ENCODE measurements at regions not wholly inside any gene's neighbourhood (a gene's known extent, or its start where the extent isn't known, plus 50 kb on each side); places are given as distances from the start of the nearest gene placed in this dataset.
"Not testable (repeated sequence)": the region's sequence is repeated elsewhere in the genome, so short reads cannot be mapped to it uniquely, and the experiment has no call there.

- H3K27me3 ChIP-seq (ENCODE audit: control insufficient read depth, insufficient read depth, low read length); H3K36me3 Mint-ChIP-seq; H3K4me1 ChIP-seq (ENCODE audit: control insufficient read depth, insufficient read depth, low read length, poor library complexity, severe bottlenecking); H3K27ac Mint-ChIP-seq; H3K4me3 ChIP-seq (ENCODE audit: low read depth, low read length); H3K27me3 Mint-ChIP-seq; ATAC-seq (ENCODE audit: low read depth in 2 of 2); H3K4me1 Mint-ChIP-seq; H3K9me3 Mint-ChIP-seq; H3K27ac ChIP-seq (ENCODE audit: insufficient read depth, low read length, poor library complexity, severe bottlenecking); H3K9me3 ChIP-seq (ENCODE audit: control insufficient read depth in 2 of 2, low read length in 2 of 2); DNase-seq; H3K4me3 Mint-ChIP-seq; H3K36me3 ChIP-seq (ENCODE audit: control insufficient read depth, insufficient read depth, low read length): not testable (repeated sequence)
Measured at GRCh38 chr5:108558142-108558541, 176.2 kb upstream of the FBXL17 start.

GRCh38 chr5:108557686-108558085, 175.8 kb upstream of the FBXL17 start:
- H3K27me3 Mint-ChIP-seq: peaks cover 4% of the 10 kb centered on the region
- H3K4me1 Mint-ChIP-seq: no peaks in the 10 kb centered on the region
- no peaks in the 10 kb centered on the region for H3K27me3 ChIP-seq (ENCODE audit: control insufficient read depth, insufficient read depth, low read length)
- H3K4me3 Mint-ChIP-seq: no peak overlapping the region
- H3K4me3 ChIP-seq (ENCODE audit: low read depth, low read length): no peak overlapping the region
- no peaks in the 10 kb centered on the region for H3K36me3 Mint-ChIP-seq
- no peaks in the 10 kb centered on the region for H3K4me1 ChIP-seq (ENCODE audit: control insufficient read depth, insufficient read depth, low read length, poor library complexity, severe bottlenecking)
- no peak for DNase-seq
- no peak for ATAC-seq (ENCODE audit: low read depth in 2 of 2)
- no peak overlapping the region for H3K27ac ChIP-seq (ENCODE audit: insufficient read depth, low read length, poor library complexity, severe bottlenecking)
- H3K27ac Mint-ChIP-seq: no peak overlapping the region
- no peaks in the 10 kb centered on the region for H3K36me3 ChIP-seq (ENCODE audit: control insufficient read depth, insufficient read depth, low read length)
- H3K9me3 ChIP-seq (ENCODE audit: control insufficient read depth in 2 of 2, low read length in 2 of 2): no peaks in the 10 kb centered on the region
- H3K9me3 Mint-ChIP-seq: peaks cover 0 to 3% (median 0%) of the 10 kb centered on the region in 7 donors

GRCh38 chr5:108556441-108557145, 174.7 kb upstream of the FBXL17 start:
- Mint-ChIP-seq H3K27me3 (no peaks in the 10 kb centered on the region), H3K27ac (no peak overlapping the region), H3K9me3 (peaks cover 0 to 3% (median 0%) of the 10 kb centered on the region in 7 donors), H3K4me3 (no peak overlapping the region), H3K4me1 (no peaks in the 10 kb centered on the region), H3K36me3 (no peaks in the 10 kb centered on the region)
- no peak for ATAC-seq (ENCODE audit: low read depth in 2 of 2)
- no peaks in the 10 kb centered on the region for H3K27me3 ChIP-seq (ENCODE audit: control insufficient read depth, insufficient read depth, low read length)
- no peak overlapping the region for H3K27ac ChIP-seq (ENCODE audit: insufficient read depth, low read length, poor library complexity, severe bottlenecking)
- no peaks in the 10 kb centered on the region for H3K9me3 ChIP-seq (ENCODE audit: control insufficient read depth in 2 of 2, low read length in 2 of 2)
- no peak overlapping the region for H3K4me3 ChIP-seq (ENCODE audit: low read depth, low read length)
- no peaks in the 10 kb centered on the region for H3K4me1 ChIP-seq (ENCODE audit: control insufficient read depth, insufficient read depth, low read length, poor library complexity, severe bottlenecking)
- DNase-seq: no peak
- no peaks in the 10 kb centered on the region for H3K36me3 ChIP-seq (ENCODE audit: control insufficient read depth, insufficient read depth, low read length)

- Mint-ChIP-seq H3K36me3 (no peaks in the 10 kb centered on the region), H3K27ac (no peak overlapping the region)
Measured at GRCh38 chr5:108548684-108549596, 167.0 kb upstream of the FBXL17 start.

GRCh38 chr5:108546939-108547338, 165.0 kb upstream of the FBXL17 start:
- no peaks in the 10 kb centered on the region for H3K27me3 ChIP-seq (ENCODE audit: control insufficient read depth, insufficient read depth, low read length)
- no peaks in the 10 kb centered on the region for H3K36me3 ChIP-seq (ENCODE audit: control insufficient read depth, insufficient read depth, low read length)
- Mint-ChIP-seq H3K27ac (no peak overlapping the region), H3K4me1 (no peaks in the 10 kb centered on the region), H3K27me3 (no peaks in the 10 kb centered on the region), H3K4me3 (no peak overlapping the region), H3K36me3 (no peaks in the 10 kb centered on the region), H3K9me3 (peaks cover 0 to 2% (median 0%) of the 10 kb centered on the region in 7 donors)
- no peaks in the 10 kb centered on the region for H3K4me1 ChIP-seq (ENCODE audit: control insufficient read depth, insufficient read depth, low read length, poor library complexity, severe bottlenecking)
- H3K27ac ChIP-seq (ENCODE audit: insufficient read depth, low read length, poor library complexity, severe bottlenecking): no peak overlapping the region
- no peak overlapping the region for H3K4me3 ChIP-seq (ENCODE audit: low read depth, low read length)
- H3K9me3 ChIP-seq (ENCODE audit: control insufficient read depth in 2 of 2, low read length in 2 of 2): no peaks in the 10 kb centered on the region
- ATAC-seq (ENCODE audit: low read depth in 2 of 2): no peak
- no peak for DNase-seq

More at GRCh38 chr5:108548684-108549596, 167.0 kb upstream of the FBXL17 start:
- no peaks in the 10 kb centered on the region for H3K27me3 ChIP-seq (ENCODE audit: control insufficient read depth, insufficient read depth, low read length)
- DNase-seq (no peak), ATAC-seq (ENCODE audit: low read depth in 2 of 2) (no peak)
- no peaks in the 10 kb centered on the region for H3K4me1 ChIP-seq (ENCODE audit: control insufficient read depth, insufficient read depth, low read length, poor library complexity, severe bottlenecking)
- H3K27ac ChIP-seq (ENCODE audit: insufficient read depth, low read length, poor library complexity, severe bottlenecking): no peak overlapping the region
- H3K9me3 ChIP-seq (ENCODE audit: control insufficient read depth in 2 of 2, low read length in 2 of 2): no peaks in the 10 kb centered on the region
- no peak overlapping the region for H3K4me3 ChIP-seq (ENCODE audit: low read depth, low read length)
- H3K4me3 Mint-ChIP-seq: no peak overlapping the region
- peaks cover 0 to 3% (median 0%) of the 10 kb centered on the region in 7 donors for H3K9me3 Mint-ChIP-seq
- H3K27me3 Mint-ChIP-seq: no peaks in the 10 kb centered on the region
- H3K36me3 ChIP-seq (ENCODE audit: control insufficient read depth, insufficient read depth, low read length): no peaks in the 10 kb centered on the region
- H3K4me1 Mint-ChIP-seq: no peaks in the 10 kb centered on the region

GRCh38 chr5:108545301-108545700, 163.4 kb upstream of the FBXL17 start:
- ATAC-seq (ENCODE audit: low read depth in 2 of 2): no peak
- no peaks in the 10 kb centered on the region for H3K4me1 Mint-ChIP-seq

GRCh38 chr5:108543486-108543885, 161.6 kb upstream of the FBXL17 start:
- no peaks in the 10 kb centered on the region for H3K36me3 Mint-ChIP-seq
- H3K27ac Mint-ChIP-seq: no peak overlapping the region
- Histone ChIP-seq H3K27me3 (ENCODE audit: control insufficient read depth, insufficient read depth, low read length) (no peaks in the 10 kb centered on the region), H3K4me3 (ENCODE audit: low read depth, low read length) (no peak overlapping the region), H3K27ac (ENCODE audit: insufficient read depth, low read length, poor library complexity, severe bottlenecking) (no peak overlapping the region), H3K9me3 (ENCODE audit: control insufficient read depth in 2 of 2, low read length in 2 of 2) (no peaks in the 10 kb centered on the region), H3K36me3 (ENCODE audit: control insufficient read depth, insufficient read depth, low read length) (no peaks in the 10 kb centered on the region), H3K4me1 (ENCODE audit: control insufficient read depth, insufficient read depth, low read length, poor library complexity, severe bottlenecking) (no peaks in the 10 kb centered on the region)
- DNase-seq (no peak), ATAC-seq (ENCODE audit: low read depth in 2 of 2) (no peak)
- H3K9me3 Mint-ChIP-seq: peaks cover 0 to 1% (median 0%) of the 10 kb centered on the region in 7 donors
- H3K27me3 Mint-ChIP-seq: peaks cover 5% of the 10 kb centered on the region
- H3K4me1 Mint-ChIP-seq: no peaks in the 10 kb centered on the region
- no peak overlapping the region for H3K4me3 Mint-ChIP-seq

More at GRCh38 chr5:108545301-108545700, 163.4 kb upstream of the FBXL17 start:
- Mint-ChIP-seq H3K9me3 (peaks cover 0 to 1% (median 0%) of the 10 kb centered on the region in 7 donors), H3K27ac (no peak overlapping the region), H3K36me3 (no peaks in the 10 kb centered on the region), H3K4me3 (no peak overlapping the region), H3K27me3 (no peaks in the 10 kb centered on the region)
- no peaks in the 10 kb centered on the region for H3K27me3 ChIP-seq (ENCODE audit: control insufficient read depth, insufficient read depth, low read length)
- no peak overlapping the region for H3K27ac ChIP-seq (ENCODE audit: insufficient read depth, low read length, poor library complexity, severe bottlenecking)
- H3K4me1 ChIP-seq (ENCODE audit: control insufficient read depth, insufficient read depth, low read length, poor library complexity, severe bottlenecking): no peaks in the 10 kb centered on the region
- no peaks in the 10 kb centered on the region for H3K9me3 ChIP-seq (ENCODE audit: control insufficient read depth in 2 of 2, low read length in 2 of 2)
- H3K36me3 ChIP-seq (ENCODE audit: control insufficient read depth, insufficient read depth, low read length): no peaks in the 10 kb centered on the region
- H3K4me3 ChIP-seq (ENCODE audit: low read depth, low read length): no peak overlapping the region
- no peak for DNase-seq
